ENCODE measurements at regions not wholly inside any gene's neighbourhood (a gene's known extent, or its start where the extent isn't known, plus 50 kb on each side); places are given as distances from the start of the nearest gene placed in this dataset.

DNA sequence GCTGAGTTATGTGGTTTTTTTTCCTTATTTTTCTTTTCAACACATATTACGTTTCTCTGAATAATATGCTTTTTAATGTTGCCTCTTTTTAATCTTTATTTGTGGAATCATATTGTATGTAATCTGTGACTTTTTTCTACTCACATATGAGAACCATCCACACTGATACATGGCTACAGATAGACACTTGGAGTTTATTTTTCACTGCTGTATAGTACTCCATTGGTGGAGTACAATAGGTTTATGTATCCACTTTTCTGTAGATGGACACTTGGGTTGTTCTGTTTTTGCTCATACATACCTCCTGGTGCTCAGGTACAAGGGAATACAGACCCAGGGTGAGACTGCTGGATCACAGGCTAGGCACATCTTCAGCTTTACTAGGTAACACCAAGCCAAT is 71.5 kb upstream of the ERG start:
- TF ChIP-seq EZH2 (IDR thresholded peaks at IDR 0.05) (no peak), POLR2AphosphoS5 (IDR thresholded peaks at IDR 0.05; ENCODE audit: borderline replicate concordance, low read depth, low read length) (no peak), FOXP2 (optimal IDR thresholded peaks at IDR 0.05; ENCODE audit: control extremely low read depth, extremely low read length, insufficient read depth) (no peak)
